Gastrocnemius medialis (tissue), 4 donors: ENCODE measurements at regions not wholly inside any gene's neighbourhood (a gene's known extent, or its start where the extent isn't known, plus 50 kb on each side); places are given as distances from the start of the nearest gene placed in this dataset.

Source experiments
- POLR2A ChIP-seq, 2 donors: fragments of 450-650 bp; IDR thresholded peaks; one replicate each; pipeline ENCODE4 v1.6.1; 2017; ENCODE audit warnings: antibody characterized with exemption in 2 of 2, mild to moderate bottlenecking in 2 of 2, moderate library complexity in 2 of 2
- TF ChIP-seq, protein P1 (sequence below), 5 experiments: fragments of 450-650 bp in 3 of 5; fragments of 200-600 bp in 2 of 5; sonication (generic) in 2 of 5; IDR thresholded peaks in 4 of 5; conservative IDR thresholded peaks in 1 of 5; 1 replicate in 4 of 5; 2 replicates in 1 of 5; pipeline ENCODE4 v1.5.1; 2016 to 2019; ENCODE audit warnings: antibody characterized with exemption in 5 of 5, mild to moderate bottlenecking in 3 of 5, moderate library complexity in 3 of 5

DNA sequence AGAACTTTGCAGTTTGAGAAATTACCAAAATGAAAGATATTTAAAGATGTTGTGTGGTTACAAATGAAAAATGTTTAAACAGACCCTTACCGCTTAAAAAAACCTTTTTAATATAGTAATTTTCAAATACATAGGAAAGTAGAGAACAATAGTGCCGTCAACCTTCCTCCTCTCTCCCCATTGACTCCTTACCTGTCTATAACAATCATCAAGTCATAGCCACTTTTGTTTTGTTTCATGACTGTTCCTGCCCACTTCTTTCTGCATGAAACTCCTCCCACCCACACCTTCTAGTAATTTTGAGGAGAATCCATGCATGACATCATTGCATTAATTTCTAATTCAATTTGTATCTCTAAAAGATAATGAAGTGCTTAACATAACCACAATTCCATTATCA is 76.5 kb upstream of the ATP8A1 start:
- TF ChIP-seq, protein P1, sequence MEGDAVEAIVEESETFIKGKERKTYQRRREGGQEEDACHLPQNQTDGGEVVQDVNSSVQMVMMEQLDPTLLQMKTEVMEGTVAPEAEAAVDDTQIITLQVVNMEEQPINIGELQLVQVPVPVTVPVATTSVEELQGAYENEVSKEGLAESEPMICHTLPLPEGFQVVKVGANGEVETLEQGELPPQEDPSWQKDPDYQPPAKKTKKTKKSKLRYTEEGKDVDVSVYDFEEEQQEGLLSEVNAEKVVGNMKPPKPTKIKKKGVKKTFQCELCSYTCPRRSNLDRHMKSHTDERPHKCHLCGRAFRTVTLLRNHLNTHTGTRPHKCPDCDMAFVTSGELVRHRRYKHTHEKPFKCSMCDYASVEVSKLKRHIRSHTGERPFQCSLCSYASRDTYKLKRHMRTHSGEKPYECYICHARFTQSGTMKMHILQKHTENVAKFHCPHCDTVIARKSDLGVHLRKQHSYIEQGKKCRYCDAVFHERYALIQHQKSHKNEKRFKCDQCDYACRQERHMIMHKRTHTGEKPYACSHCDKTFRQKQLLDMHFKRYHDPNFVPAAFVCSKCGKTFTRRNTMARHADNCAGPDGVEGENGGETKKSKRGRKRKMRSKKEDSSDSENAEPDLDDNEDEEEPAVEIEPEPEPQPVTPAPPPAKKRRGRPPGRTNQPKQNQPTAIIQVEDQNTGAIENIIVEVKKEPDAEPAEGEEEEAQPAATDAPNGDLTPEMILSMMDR (IDR thresholded peaks at IDR 0.05 in 4 of 5, conservative IDR thresholded peaks at IDR 0.05 in 1 of 5): no peak
- TF ChIP-seq POLR2A (IDR thresholded peaks at IDR 0.05): no peak
